Neural progenitor cell (in vitro differentiated cells): ENCODE measurements at regions not wholly inside any gene's neighbourhood (a gene's known extent, or its start where the extent isn't known, plus 50 kb on each side); places are given as distances from the start of the nearest gene placed in this dataset.

Experiments used
- DNase-seq: peaks from one replicate; pipeline ENCODE4 v3.0.0-alpha.2; 2016; ENCODE audit warnings: low spot score
- H2AFZ ChIP-seq: fragments of 200-600 bp; sonication (generic); replicated peaks from 2 replicates; pipeline ENCODE4 v1.6.1; 2016; ENCODE audit warnings: antibody characterized with exemption
- H3F3A ChIP-seq: fragments of 200-600 bp; sonication (generic); 2 replicates; pipeline ENCODE4 v1.6.1; 2016; ENCODE audit warnings: antibody characterized with exemption, low read depth
- H3K27ac ChIP-seq: fragments of 200-600 bp; sonication (generic); 2 replicates; pipeline ENCODE4 v1.5.1; 2016; ENCODE audit warnings: mild to moderate bottlenecking
- H3K27me3 ChIP-seq: fragments of 200-600 bp; sonication (generic); 2 replicates; pipeline ENCODE4 v1.6.1; 2016; ENCODE audit warnings: mild to moderate bottlenecking, moderate library complexity
- H3K36me3 ChIP-seq: fragments of 200-600 bp; sonication (generic); 2 replicates; pipeline ENCODE4 v1.5.1; 2016
- H3K4me1 ChIP-seq: fragments of 200-600 bp; sonication (generic); 2 replicates; pipeline ENCODE4 v1.6.1; 2016; ENCODE audit warnings: mixed run types
- H3K4me2 ChIP-seq: fragments of 200-600 bp; sonication (generic); 2 replicates; pipeline ENCODE4 v1.6.1; 2016
- H3K4me3 ChIP-seq: fragments of 200-600 bp; sonication (generic); 2 replicates; pipeline ENCODE4 v1.5.1; 2016
- H3K79me2 ChIP-seq: fragments of 200-600 bp; sonication (generic); 2 replicates; pipeline ENCODE4 v1.6.1; 2016; ENCODE audit warnings: low read depth
- H3K9ac ChIP-seq: fragments of 200-600 bp; sonication (generic); 2 replicates; pipeline ENCODE4 v1.6.1; 2016
- H3K9me3 ChIP-seq: fragments of 200-600 bp; sonication (generic); 2 replicates; pipeline ENCODE4 v1.5.1; 2016; ENCODE audit warnings: low read depth
- H4K20me1 ChIP-seq: fragments of 200-600 bp; sonication (generic); 2 replicates; pipeline ENCODE4 v1.6.1; 2016; ENCODE audit warnings: low read depth
- H3K27ac Mint-ChIP-seq: 3 replicates; pipeline ENCODE4 v1.8.0; 2021; ENCODE audit warnings: mixed read lengths
- H3K27me3 Mint-ChIP-seq: 2 replicates; pipeline ENCODE4 v1.8.0; 2022; ENCODE audit warnings: low read depth, mild to moderate bottlenecking, inconsistent platforms, moderate library complexity, mixed read lengths; ENCODE audit not compliant: insufficient read depth
- H3K36me3 Mint-ChIP-seq: 3 replicates; pipeline ENCODE4 v1.8.0; 2021; ENCODE audit warnings: mixed read lengths
- H3K4me1 Mint-ChIP-seq: 3 replicates; pipeline ENCODE4 v1.8.0; 2021; ENCODE audit warnings: mixed read lengths
- H3K4me3 Mint-ChIP-seq: 3 replicates; pipeline ENCODE4 v1.8.0; 2021; ENCODE audit warnings: mild to moderate bottlenecking, moderate library complexity, mixed read lengths
- H3K9me3 Mint-ChIP-seq: 3 replicates; pipeline ENCODE4 v1.8.0; 2020; ENCODE audit warnings: mixed read lengths
- EZH2 ChIP-seq: fragments of 200-600 bp; sonication (generic); IDR thresholded peaks from 2 replicates; pipeline ENCODE4 v1.6.1; 2017; ENCODE audit warnings: antibody characterized with exemption, mild to moderate bottlenecking, moderate library complexity
- EZH2phosphoT487 ChIP-seq: fragments of 200-600 bp; sonication (generic); IDR thresholded peaks from 2 replicates; pipeline ENCODE4 v1.6.1; 2017; ENCODE audit warnings: antibody characterized with exemption
- TF ChIP-seq, protein P1 (sequence below): fragments of 200-600 bp; sonication (generic); IDR thresholded peaks from 2 replicates; pipeline ENCODE4 v1.5.1; 2017; ENCODE audit warnings: antibody characterized with exemption, mild to moderate bottlenecking

DNA sequence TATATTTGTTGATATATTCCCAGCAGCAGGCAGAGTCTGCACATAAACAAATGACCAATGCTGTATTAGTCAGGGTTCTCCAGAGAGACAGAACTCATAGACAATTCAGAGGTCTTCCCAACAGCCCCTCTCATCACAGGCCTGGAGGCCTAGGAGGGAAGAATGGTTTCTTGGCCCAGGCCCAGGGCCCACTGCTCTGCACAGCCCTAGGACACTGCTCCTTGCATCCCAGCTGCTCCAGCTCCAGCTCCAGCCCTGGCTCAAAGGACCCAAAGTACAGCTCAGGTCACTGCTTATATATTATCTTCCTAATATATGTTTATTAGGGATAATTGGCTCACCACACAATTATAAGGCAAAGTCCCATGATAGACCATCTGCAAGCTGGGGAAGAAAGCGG is 749.9 kb downstream of the KCNJ2 start:
- no peaks in the 10 kb centered on the region for H4K20me1 ChIP-seq
- H3K27me3 ChIP-seq, result no peaks in the 10 kb centered on the region
- no peak overlapping the region for H3K4me3 ChIP-seq
- H3K9me3 ChIP-seq, result no peaks in the 10 kb centered on the region
- H3K4me2 ChIP-seq, result no peak overlapping the region
- H3K27ac ChIP-seq, result no peak overlapping the region
- H3K4me1 ChIP-seq, result no peaks in the 10 kb centered on the region
- no peaks in the 10 kb centered on the region for H3F3A ChIP-seq
- H3K4me3 Mint-ChIP-seq, result no peak overlapping the region
- no peak overlapping the region for H3K27ac Mint-ChIP-seq
- no peak overlapping the region for H3K9ac ChIP-seq
- DNase-seq, result no peak
- H3K36me3 Mint-ChIP-seq, result no peaks in the 10 kb centered on the region
- peaks cover 28% of the 10 kb centered on the region for H3K9me3 Mint-ChIP-seq
- no peaks in the 10 kb centered on the region for H3K4me1 Mint-ChIP-seq
- TF ChIP-seq EZH2phosphoT487 (no peak), EZH2 (no peak)
- TF ChIP-seq, protein P1, sequence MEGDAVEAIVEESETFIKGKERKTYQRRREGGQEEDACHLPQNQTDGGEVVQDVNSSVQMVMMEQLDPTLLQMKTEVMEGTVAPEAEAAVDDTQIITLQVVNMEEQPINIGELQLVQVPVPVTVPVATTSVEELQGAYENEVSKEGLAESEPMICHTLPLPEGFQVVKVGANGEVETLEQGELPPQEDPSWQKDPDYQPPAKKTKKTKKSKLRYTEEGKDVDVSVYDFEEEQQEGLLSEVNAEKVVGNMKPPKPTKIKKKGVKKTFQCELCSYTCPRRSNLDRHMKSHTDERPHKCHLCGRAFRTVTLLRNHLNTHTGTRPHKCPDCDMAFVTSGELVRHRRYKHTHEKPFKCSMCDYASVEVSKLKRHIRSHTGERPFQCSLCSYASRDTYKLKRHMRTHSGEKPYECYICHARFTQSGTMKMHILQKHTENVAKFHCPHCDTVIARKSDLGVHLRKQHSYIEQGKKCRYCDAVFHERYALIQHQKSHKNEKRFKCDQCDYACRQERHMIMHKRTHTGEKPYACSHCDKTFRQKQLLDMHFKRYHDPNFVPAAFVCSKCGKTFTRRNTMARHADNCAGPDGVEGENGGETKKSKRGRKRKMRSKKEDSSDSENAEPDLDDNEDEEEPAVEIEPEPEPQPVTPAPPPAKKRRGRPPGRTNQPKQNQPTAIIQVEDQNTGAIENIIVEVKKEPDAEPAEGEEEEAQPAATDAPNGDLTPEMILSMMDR, result no peak
- H3K27me3 Mint-ChIP-seq, result peaks cover 5% of the 10 kb centered on the region
- H3K36me3 ChIP-seq, result no peaks in the 10 kb centered on the region
- H2AFZ ChIP-seq, result no peak overlapping the region
- no peaks in the 10 kb centered on the region for H3K79me2 ChIP-seq

DNA sequence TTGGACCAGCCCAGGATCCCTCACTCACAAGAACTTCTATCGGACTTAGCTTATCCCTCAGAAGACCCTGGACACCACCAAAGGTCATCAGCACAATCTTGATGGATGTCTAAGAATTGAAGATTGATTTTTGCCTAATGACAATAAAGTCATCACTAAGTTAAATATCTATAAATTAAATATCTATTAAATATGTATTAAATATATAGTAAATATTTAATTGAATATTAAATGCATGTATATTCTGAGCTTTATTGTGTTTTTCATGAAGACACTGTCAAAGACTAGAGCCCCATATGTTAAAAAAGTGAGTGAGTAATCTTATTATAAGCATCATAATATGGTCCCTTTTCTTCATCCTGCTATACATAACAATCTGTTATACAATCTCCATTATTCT is 751.1 kb downstream of the KCNJ2 start:
- no peak overlapping the region for H3K4me3 ChIP-seq
- no peaks in the 10 kb centered on the region for H3K4me1 Mint-ChIP-seq
- H3F3A ChIP-seq, result no peaks in the 10 kb centered on the region
- no peaks in the 10 kb centered on the region for H3K79me2 ChIP-seq
- no peaks in the 10 kb centered on the region for H3K36me3 Mint-ChIP-seq
- no peaks in the 10 kb centered on the region for H4K20me1 ChIP-seq
- no peaks in the 10 kb centered on the region for H3K27me3 ChIP-seq
- H3K9me3 Mint-ChIP-seq, result peaks cover 28% of the 10 kb centered on the region
- H3K27ac Mint-ChIP-seq, result no peak overlapping the region
- peaks cover 7% of the 10 kb centered on the region for H3K27me3 Mint-ChIP-seq
- no peak overlapping the region for H3K4me3 Mint-ChIP-seq
- H3K36me3 ChIP-seq, result no peaks in the 10 kb centered on the region
- no peak for DNase-seq
- no peak overlapping the region for H3K27ac ChIP-seq
- H3K4me2 ChIP-seq, result no peak overlapping the region
- TF ChIP-seq EZH2phosphoT487 (no peak), EZH2 (no peak)
- TF ChIP-seq, protein P1, result no peak
- no peaks in the 10 kb centered on the region for H3K9me3 ChIP-seq
- H3K9ac ChIP-seq, result no peak overlapping the region
- H2AFZ ChIP-seq, result no peak overlapping the region
- no peaks in the 10 kb centered on the region for H3K4me1 ChIP-seq

DNA sequence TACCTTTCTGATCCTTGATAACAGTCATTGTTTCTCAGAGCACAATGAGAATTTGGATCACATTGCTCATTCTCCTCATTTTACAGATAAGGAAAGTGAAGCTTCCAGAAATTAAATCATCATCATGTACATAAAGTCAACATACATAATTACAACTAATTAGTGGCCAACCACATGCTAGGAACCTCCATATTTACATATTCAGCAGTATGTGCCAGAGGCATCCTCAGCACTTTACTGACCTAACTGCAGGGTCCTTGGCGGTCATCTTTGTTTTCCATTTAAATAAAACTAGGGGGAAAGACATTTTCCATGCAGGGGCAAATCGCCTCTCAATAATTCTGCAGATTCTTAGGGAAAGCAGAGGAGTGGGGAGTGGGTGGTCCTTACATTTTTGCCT is 752.9 kb downstream of the KCNJ2 start:
- H3K9me3 Mint-ChIP-seq, result peaks cover 18% of the 10 kb centered on the region

More for the DNA sequence above, 752.9 kb downstream of the KCNJ2 start:
- Mint-ChIP-seq H3K36me3 (no peaks in the 10 kb centered on the region), H3K4me3 (no peak overlapping the region), H3K27ac (no peak overlapping the region), H3K27me3 (peaks cover 7% of the 10 kb centered on the region), H3K4me1 (no peaks in the 10 kb centered on the region)
- TF ChIP-seq EZH2phosphoT487, result no peak
- no peak for TF ChIP-seq EZH2
- TF ChIP-seq, protein P1, result no peak
- Histone ChIP-seq H3K27ac (no peak overlapping the region), H3K4me1 (no peaks in the 10 kb centered on the region), H3K79me2 (no peaks in the 10 kb centered on the region), H3F3A (no peaks in the 10 kb centered on the region), H3K9ac (no peak overlapping the region), H4K20me1 (no peaks in the 10 kb centered on the region), H3K36me3 (no peaks in the 10 kb centered on the region), H2AFZ (no peak overlapping the region), H3K27me3 (no peaks in the 10 kb centered on the region), H3K4me2 (no peak overlapping the region), H3K9me3 (no peaks in the 10 kb centered on the region), H3K4me3 (no peak overlapping the region)
- no peak for DNase-seq
